Astrocyte (in vitro differentiated cells and primary cell): ENCODE measurements at regions not wholly inside any gene's neighbourhood (a gene's known extent, or its start where the extent isn't known, plus 50 kb on each side); places are given as distances from the start of the nearest gene placed in this dataset.

ENCODE experiments used
- DNase-seq: peaks from one replicate; pipeline ENCODE4 v3.0.0-alpha.2; 2010; ENCODE audit warnings: low read depth
- FAIRE-seq: peaks from 2 replicates; lab custom pipeline; 2011; peaks lifted over from hg19 to GRCh38; lab: Jason Lieb, UNC
- H2AFZ ChIP-seq: 2 replicates; pipeline ENCODE4 v1.6.0; 2012; ENCODE audit warnings: low read depth, low read length, inconsistent platforms
- H3K27ac ChIP-seq: 2 replicates; pipeline ENCODE4 v1.5.1; 2011; ENCODE audit warnings: low read depth, low read length, inconsistent platforms
- H3K27me3 ChIP-seq: 2 replicates; pipeline ENCODE4 v1.6.0; 2011; ENCODE audit warnings: low read length, inconsistent platforms; ENCODE audit not compliant: insufficient read depth
- H3K36me3 ChIP-seq: 2 replicates; pipeline ENCODE4 v1.5.1; 2011; ENCODE audit warnings: low read length, inconsistent platforms; ENCODE audit not compliant: insufficient read depth
- H3K4me1 ChIP-seq: 2 replicates; pipeline ENCODE4 v1.5.1; 2011; ENCODE audit warnings: low read length, inconsistent platforms; ENCODE audit not compliant: insufficient read depth
- H3K4me2 ChIP-seq: 2 replicates; pipeline ENCODE4 v1.6.0; 2012; ENCODE audit warnings: low read length, inconsistent platforms
- H3K4me3 ChIP-seq: 2 replicates; pipeline ENCODE4 v1.5.1; 2011; ENCODE audit warnings: low read depth, mild to moderate bottlenecking, low read length, inconsistent platforms; ENCODE audit not compliant: insufficient read depth
- H3K79me2 ChIP-seq: 2 replicates; pipeline ENCODE4 v1.6.0; 2012; ENCODE audit warnings: mild to moderate bottlenecking, low read length, inconsistent platforms; ENCODE audit not compliant: insufficient read depth
- H3K9ac ChIP-seq: 2 replicates; pipeline ENCODE4 v1.6.0; 2012; ENCODE audit warnings: mild to moderate bottlenecking, low read length, inconsistent platforms
- H3K9me3 ChIP-seq: 2 replicates; pipeline ENCODE4 v1.5.1; 2012; ENCODE audit warnings: low read depth, mild to moderate bottlenecking, low read length, inconsistent platforms; ENCODE audit not compliant: insufficient read depth
- H4K20me1 ChIP-seq: 2 replicates; pipeline ENCODE4 v1.6.0; 2012; ENCODE audit warnings: low read length, inconsistent platforms; ENCODE audit not compliant: insufficient read depth
- H3K27ac Mint-ChIP-seq: one replicate; pipeline ENCODE4 v1.8.0; 2021; ENCODE audit warnings: mild to moderate bottlenecking, mixed read lengths; ENCODE audit not compliant: unreplicated experiment
- H3K27me3 Mint-ChIP-seq: one replicate; pipeline ENCODE4 v1.8.0; 2021; ENCODE audit warnings: low read depth, mixed read lengths; ENCODE audit not compliant: unreplicated experiment
- H3K36me3 Mint-ChIP-seq: one replicate; pipeline ENCODE4 v1.8.0; 2021; ENCODE audit warnings: low read depth, mixed read lengths; ENCODE audit not compliant: unreplicated experiment
- H3K4me1 Mint-ChIP-seq: one replicate; pipeline ENCODE4 v1.8.0; 2021; ENCODE audit warnings: low read depth, mixed read lengths; ENCODE audit not compliant: unreplicated experiment
- H3K4me3 Mint-ChIP-seq: one replicate; pipeline ENCODE4 v1.8.0; 2021; ENCODE audit warnings: mild to moderate bottlenecking, moderate library complexity, mixed read lengths; ENCODE audit not compliant: unreplicated experiment
- H3K9me3 Mint-ChIP-seq: one replicate; pipeline ENCODE4 v1.8.0; 2021; ENCODE audit warnings: mild to moderate bottlenecking, mixed read lengths; ENCODE audit not compliant: unreplicated experiment
- EZH2 ChIP-seq: IDR thresholded peaks from 2 replicates; pipeline ENCODE4 v1.6.1; 2012; ENCODE audit warnings: mild to moderate bottlenecking, low read length, inconsistent platforms; ENCODE audit not compliant: insufficient read depth
- TF ChIP-seq, protein P1 (sequence below): IDR thresholded peaks from 2 replicates; pipeline ENCODE4 v1.5.1; 2011; ENCODE audit warnings: low read depth, mild to moderate bottlenecking, inconsistent platforms, low read length, moderate library complexity; ENCODE audit not compliant: insufficient read depth

DNA sequence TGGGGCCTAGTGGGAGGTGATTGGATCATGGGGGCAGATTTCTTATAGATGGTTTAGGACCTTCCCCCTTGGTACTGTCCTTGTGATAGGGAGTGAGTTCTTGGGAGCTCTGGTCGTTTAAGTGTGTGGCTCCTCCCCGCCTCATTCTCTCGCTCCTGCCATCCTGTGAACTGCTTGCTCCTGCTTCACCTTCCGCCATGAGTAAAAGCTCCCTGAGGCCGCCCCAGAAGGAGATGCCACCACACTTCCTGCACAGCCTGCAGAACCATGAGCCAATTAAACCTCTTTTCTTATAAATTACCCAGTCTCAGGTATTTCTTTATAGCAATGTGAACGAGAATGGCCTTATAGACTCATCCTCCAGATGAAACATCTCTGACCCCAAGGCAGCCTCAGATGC, 101.5 kb downstream of the KCNF1 start:
- Histone ChIP-seq H3K4me1 (no peaks in the 10 kb centered on the region), H3K4me3 (no peak overlapping the region), H4K20me1 (no peaks in the 10 kb centered on the region), H3K27me3 (peaks cover 13% of the 10 kb centered on the region), H3K27ac (no peak overlapping the region), H2AFZ (no peak overlapping the region), H3K4me2 (no peak overlapping the region), H3K79me2 (no peaks in the 10 kb centered on the region), H3K36me3 (no peaks in the 10 kb centered on the region), H3K9ac (no peak overlapping the region), H3K9me3 (peaks cover 3% of the 10 kb centered on the region)
- TF ChIP-seq, protein P1, sequence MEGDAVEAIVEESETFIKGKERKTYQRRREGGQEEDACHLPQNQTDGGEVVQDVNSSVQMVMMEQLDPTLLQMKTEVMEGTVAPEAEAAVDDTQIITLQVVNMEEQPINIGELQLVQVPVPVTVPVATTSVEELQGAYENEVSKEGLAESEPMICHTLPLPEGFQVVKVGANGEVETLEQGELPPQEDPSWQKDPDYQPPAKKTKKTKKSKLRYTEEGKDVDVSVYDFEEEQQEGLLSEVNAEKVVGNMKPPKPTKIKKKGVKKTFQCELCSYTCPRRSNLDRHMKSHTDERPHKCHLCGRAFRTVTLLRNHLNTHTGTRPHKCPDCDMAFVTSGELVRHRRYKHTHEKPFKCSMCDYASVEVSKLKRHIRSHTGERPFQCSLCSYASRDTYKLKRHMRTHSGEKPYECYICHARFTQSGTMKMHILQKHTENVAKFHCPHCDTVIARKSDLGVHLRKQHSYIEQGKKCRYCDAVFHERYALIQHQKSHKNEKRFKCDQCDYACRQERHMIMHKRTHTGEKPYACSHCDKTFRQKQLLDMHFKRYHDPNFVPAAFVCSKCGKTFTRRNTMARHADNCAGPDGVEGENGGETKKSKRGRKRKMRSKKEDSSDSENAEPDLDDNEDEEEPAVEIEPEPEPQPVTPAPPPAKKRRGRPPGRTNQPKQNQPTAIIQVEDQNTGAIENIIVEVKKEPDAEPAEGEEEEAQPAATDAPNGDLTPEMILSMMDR = no peak
- TF ChIP-seq EZH2 = no peak
- Mint-ChIP-seq H3K4me1 (peaks cover 1% of the 10 kb centered on the region), H3K4me3 (no peak overlapping the region), H3K9me3 (peaks cover 29% of the 10 kb centered on the region), H3K27ac (no peak overlapping the region), H3K36me3 (no peaks in the 10 kb centered on the region), H3K27me3 (peaks cover 22% of the 10 kb centered on the region)
- DNase-seq (no peak), FAIRE-seq (no peak)

DNA sequence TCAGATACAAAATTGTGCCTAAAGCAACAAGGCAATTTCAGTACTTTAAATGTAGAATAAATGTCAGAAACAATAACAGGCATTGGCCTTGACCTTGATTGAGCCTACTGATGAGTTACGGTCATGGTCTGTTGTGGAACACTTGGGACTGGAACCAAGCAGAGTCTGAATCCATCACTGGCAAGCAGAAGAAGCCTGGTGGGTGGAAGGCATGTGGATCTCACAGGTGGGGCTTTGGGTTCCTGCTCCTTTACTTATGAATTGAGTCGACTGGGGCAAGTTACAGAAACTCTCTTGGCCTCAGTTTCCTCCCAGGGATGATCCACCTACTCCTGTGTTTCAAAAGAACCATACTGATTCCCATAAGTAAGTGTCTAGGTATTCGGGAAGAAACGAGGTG, 102.3 kb downstream of the KCNF1 start:
- FAIRE-seq = no peak
- H3K27ac ChIP-seq = no peak overlapping the region
- H3K9ac ChIP-seq = no peak overlapping the region
- Mint-ChIP-seq H3K4me1 (peaks cover 1% of the 10 kb centered on the region), H3K27me3 (peaks cover 29% of the 10 kb centered on the region), H3K9me3 (peaks cover 32% of the 10 kb centered on the region), H3K4me3 (no peak overlapping the region), H3K36me3 (no peaks in the 10 kb centered on the region), H3K27ac (no peak overlapping the region)
- peaks cover 3% of the 10 kb centered on the region for H3K9me3 ChIP-seq
- peaks cover 13% of the 10 kb centered on the region for H3K27me3 ChIP-seq
- TF ChIP-seq, protein P1 = no peak
- no peak for TF ChIP-seq EZH2
- no peaks in the 10 kb centered on the region for H3K79me2 ChIP-seq
- H3K36me3 ChIP-seq = no peaks in the 10 kb centered on the region
- DNase-seq = no peak
- no peak overlapping the region for H3K4me2 ChIP-seq
- no peaks in the 10 kb centered on the region for H3K4me1 ChIP-seq
- no peaks in the 10 kb centered on the region for H4K20me1 ChIP-seq
- H2AFZ ChIP-seq = no peak overlapping the region
- no peak overlapping the region for H3K4me3 ChIP-seq

DNA sequence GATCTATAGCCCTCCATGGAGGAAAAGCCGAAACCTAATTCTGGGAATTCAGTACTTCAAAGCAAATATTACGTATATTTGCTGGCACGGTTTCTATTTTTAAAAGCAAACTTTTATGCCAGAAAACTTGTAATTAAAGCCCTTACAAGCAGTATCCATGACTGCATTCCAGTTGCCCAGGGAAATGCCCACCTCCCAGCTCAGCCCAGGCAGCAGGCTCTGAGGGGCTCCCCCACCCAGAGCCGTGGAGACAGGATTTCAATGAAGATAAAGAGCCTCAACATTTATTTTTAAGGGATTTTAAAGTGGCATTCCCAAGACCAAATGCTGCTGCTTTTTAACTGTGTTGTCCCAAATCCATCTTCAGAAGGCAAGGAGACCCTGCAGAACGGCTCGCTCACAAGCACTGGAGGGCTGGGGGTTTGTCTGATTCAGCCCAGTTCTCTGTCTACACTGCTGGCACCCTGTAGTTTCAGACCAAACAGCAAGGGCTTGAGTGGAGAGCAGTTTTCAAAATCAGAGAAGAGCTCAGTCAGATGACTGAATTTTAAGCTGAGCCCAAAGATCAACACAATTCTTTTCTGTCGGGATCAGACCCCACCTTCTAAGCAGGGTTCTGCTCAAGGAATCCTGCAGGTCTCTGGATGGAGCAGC, 105.1 kb downstream of the KCNF1 start:
- no peaks in the 10 kb centered on the region for H3K36me3 ChIP-seq
- peaks cover 13% of the 10 kb centered on the region for H3K27me3 ChIP-seq
- H3K9me3 ChIP-seq = no peaks in the 10 kb centered on the region
- Mint-ChIP-seq H3K27me3 (peaks cover 37% of the 10 kb centered on the region), H3K9me3 (peaks cover 15% of the 10 kb centered on the region), H3K4me3 (no peak overlapping the region), H3K4me1 (no peaks in the 10 kb centered on the region), H3K27ac (no peak overlapping the region), H3K36me3 (no peaks in the 10 kb centered on the region)
- DNase-seq = no peak
- FAIRE-seq = no peak
- H3K79me2 ChIP-seq = no peaks in the 10 kb centered on the region
- H3K9ac ChIP-seq = no peak overlapping the region
- no peak overlapping the region for H3K4me2 ChIP-seq
- H3K27ac ChIP-seq = no peak overlapping the region
- TF ChIP-seq, protein P1 = no peak
- no peak for TF ChIP-seq EZH2
- no peaks in the 10 kb centered on the region for H4K20me1 ChIP-seq
- H3K4me1 ChIP-seq = no peaks in the 10 kb centered on the region
- no peak overlapping the region for H2AFZ ChIP-seq
- no peak overlapping the region for H3K4me3 ChIP-seq
